ENCODE measurements at regions not wholly inside any gene's neighbourhood (a gene's known extent, or its start where the extent isn't known, plus 50 kb on each side); places are given as distances from the start of the nearest gene placed in this dataset.
A peak's percentile ranks its signal among the peaks of the same experiment; 100 is the strongest.

GRCh38 chr4:89482251-89482650 is 174.7 kb upstream of the GPRIN3 start:
- DNase-seq (ENCODE audit: extremely low read depth in 1 of 11, low read depth in 9 of 11, low spot score in 4 of 11): peak in 1 of 11 donors; percentile 21

GRCh38 chr4:89469930-89470375 is 162.4 kb upstream of the GPRIN3 start:
- DNase-seq (ENCODE audit: extremely low read depth in 1 of 11, low read depth in 9 of 11, low spot score in 4 of 11): peak in 3 of 11 donors; percentile 5 to 23 (median 11)

- no peak for DNase-seq (ENCODE audit: extremely low read depth in 1 of 11, low read depth in 9 of 11, low spot score in 4 of 11)
These were observed 161.9 kb upstream of the GPRIN3 start for GRCh38 chr4:89469516-89469915.

- no peak for DNase-seq (ENCODE audit: extremely low read depth in 1 of 11, low read depth in 9 of 11, low spot score in 4 of 11)
These were observed 161.0 kb upstream of the GPRIN3 start for GRCh38 chr4:89468602-89469001.

- DNase-seq (ENCODE audit: extremely low read depth in 1 of 11, low read depth in 9 of 11, low spot score in 4 of 11): no peak
These were observed 155.7 kb upstream of the GPRIN3 start for GRCh38 chr4:89463341-89463740.

GRCh38 chr4:89447543-89447942 is 139.9 kb upstream of the GPRIN3 start:
- DNase-seq (ENCODE audit: extremely low read depth in 1 of 11, low read depth in 9 of 11, low spot score in 4 of 11): no peak

- DNase-seq (ENCODE audit: extremely low read depth in 1 of 11, low read depth in 9 of 11, low spot score in 4 of 11): no peak
These were observed 138.6 kb upstream of the GPRIN3 start for GRCh38 chr4:89446193-89446592.

GRCh38 chr4:89439533-89439932 is 131.9 kb upstream of the GPRIN3 start:
- DNase-seq (ENCODE audit: extremely low read depth in 1 of 11, low read depth in 9 of 11, low spot score in 4 of 11): no peak

GRCh38 chr4:89438102-89438831 is 130.7 kb upstream of the GPRIN3 start:
- DNase-seq (ENCODE audit: extremely low read depth in 1 of 11, low read depth in 9 of 11, low spot score in 4 of 11): peak in 3 of 11 donors; percentile 5 to 11 (median 9)

GRCh38 chr4:89434364-89434988 is 126.9 kb upstream of the GPRIN3 start:
- peak in 10 of 11 donors; percentile 10 to 42 (median 28) for DNase-seq (ENCODE audit: extremely low read depth in 1 of 11, low read depth in 9 of 11, low spot score in 4 of 11)

GRCh38 chr4:89427782-89428181 is 120.2 kb upstream of the GPRIN3 start:
- DNase-seq (ENCODE audit: extremely low read depth in 1 of 11, low read depth in 9 of 11, low spot score in 4 of 11): no peak

GRCh38 chr4:89425023-89425422 is 117.4 kb upstream of the GPRIN3 start:
- no peak for DNase-seq (ENCODE audit: extremely low read depth in 1 of 11, low read depth in 9 of 11, low spot score in 4 of 11)

GRCh38 chr4:89422441-89422990 is 114.9 kb upstream of the GPRIN3 start:
- no peak for DNase-seq (ENCODE audit: extremely low read depth in 1 of 11, low read depth in 9 of 11, low spot score in 4 of 11)

GRCh38 chr4:89420507-89420906 is 112.9 kb upstream of the GPRIN3 start:
- DNase-seq (ENCODE audit: extremely low read depth in 1 of 11, low read depth in 9 of 11, low spot score in 4 of 11): no peak

- DNase-seq (ENCODE audit: extremely low read depth in 1 of 11, low read depth in 9 of 11, low spot score in 4 of 11): no peak
These were observed 111.6 kb upstream of the GPRIN3 start for GRCh38 chr4:89419111-89419695.

GRCh38 chr4:89416960-89417359 is 109.4 kb upstream of the GPRIN3 start:
- no peak for DNase-seq (ENCODE audit: extremely low read depth in 1 of 11, low read depth in 9 of 11, low spot score in 4 of 11)

- DNase-seq (ENCODE audit: extremely low read depth in 1 of 11, low read depth in 9 of 11, low spot score in 4 of 11): no peak
These were observed 105.9 kb upstream of the GPRIN3 start for GRCh38 chr4:89413518-89413917.

- DNase-seq (ENCODE audit: extremely low read depth in 1 of 11, low read depth in 9 of 11, low spot score in 4 of 11): no peak
These were observed 104.1 kb upstream of the GPRIN3 start for GRCh38 chr4:89411539-89412309.

GRCh38 chr4:89410687-89411086 is 103.1 kb upstream of the GPRIN3 start:
- no peak for DNase-seq (ENCODE audit: extremely low read depth in 1 of 11, low read depth in 9 of 11, low spot score in 4 of 11)

Data from renal cortex interstitium (tissue), 11 donors.